ENCODE measurements at regions not wholly inside any gene's neighbourhood (a gene's known extent, or its start where the extent isn't known, plus 50 kb on each side); places are given as distances from the start of the nearest gene placed in this dataset.

DNA sequence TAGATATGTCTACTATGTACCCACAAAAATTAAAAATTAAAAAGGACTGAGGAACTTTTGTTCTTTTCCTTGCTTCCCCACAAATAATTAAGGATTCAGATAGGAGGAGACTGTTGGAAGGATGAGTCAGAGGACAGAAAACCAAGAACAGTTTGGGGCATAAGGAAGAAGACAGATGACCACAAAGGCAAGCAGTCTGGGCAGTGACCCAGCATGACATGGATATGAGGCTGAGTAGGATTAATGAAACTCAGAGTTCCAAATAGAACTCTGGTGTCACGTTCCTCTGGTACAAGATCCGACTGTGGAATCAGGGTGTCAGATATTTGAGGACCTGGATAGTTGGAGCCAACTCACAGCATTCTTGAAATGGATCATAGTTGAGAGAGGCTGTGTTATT is 89.3 kb upstream of the SLC38A4 start:
- H2AFZ ChIP-seq (ENCODE audit: low read length): no peak overlapping the region
- H2BK120ac ChIP-seq (ENCODE audit: low read depth, low read length, poor library complexity, severe bottlenecking): no peak overlapping the region
- H3K4me2 ChIP-seq (ENCODE audit: insufficient read depth, insufficient read length, low read length): no peak overlapping the region
- no peak overlapping the region for H4K91ac ChIP-seq (ENCODE audit: insufficient read length, low read depth, low read length)
- no peak overlapping the region for H3K9ac ChIP-seq (ENCODE audit: extremely low read depth, insufficient read length, low read length)
- DNase-seq: no peak
- peaks cover 0 to 4% (median 0%) of the 10 kb centered on the region in 3 experiments; a peak in 2 of 7 replicates for H3K36me3 Mint-ChIP-seq (ENCODE audit: insufficient read depth in 1 of 3, low read depth in 3 of 3)
- no peak overlapping the region for H2BK20ac ChIP-seq (ENCODE audit: low read depth, low read length, poor library complexity, severe bottlenecking)
- no peak overlapping the region for H3K18ac ChIP-seq (ENCODE audit: insufficient read length, low read depth, low read length)
- H3K9me3 Mint-ChIP-seq: peaks cover 0 to 5% of the 10 kb centered on the region in 2 experiments; a peak in 3 of 5 replicates
- no peak overlapping the region for H4K5ac ChIP-seq (ENCODE audit: insufficient read length, low read depth, low read length)
- H3K9me3 ChIP-seq (ENCODE audit: control insufficient read depth, low read depth, low read length): no peaks in the 10 kb centered on the region
- no peaks in the 10 kb centered on the region for H3K23me2 ChIP-seq (ENCODE audit: insufficient read length, low read depth, low read length, poor library complexity, severe bottlenecking)
- H3K79me2 ChIP-seq (ENCODE audit: insufficient read depth, low read length): no peaks in the 10 kb centered on the region
- H3K27me3 ChIP-seq (ENCODE audit: insufficient read depth, low read length): no peaks in the 10 kb centered on the region
- no CpG with 5 or more reads among the region's 2 CpGs for WGBS (ENCODE audit: extremely low coverage, insufficient read length, low lambda C conversion rate)
- no peaks in the 10 kb centered on the region for H3K27me3 Mint-ChIP-seq (ENCODE audit: low read depth)
- H3K4me1 Mint-ChIP-seq: no peaks in the 10 kb centered on the region
- H2BK15ac ChIP-seq (ENCODE audit: low read depth, low read length): no peak overlapping the region
- no peak overlapping the region for H3K27ac ChIP-seq (ENCODE audit: insufficient read length, low read depth, low read length)
- H3K23ac ChIP-seq (ENCODE audit: insufficient read length, low read depth, low read length): no peak overlapping the region
- H2BK12ac ChIP-seq (ENCODE audit: insufficient read length, low read depth, low read length): no peak overlapping the region
- no peaks in the 10 kb centered on the region for H3K4me1 ChIP-seq (ENCODE audit: insufficient read depth, low read length)
- H3K14ac ChIP-seq (ENCODE audit: insufficient read depth, low read length): no peak overlapping the region
- H3K4ac ChIP-seq (ENCODE audit: low read depth, low read length): no peak overlapping the region
- no peak overlapping the region for H4K8ac ChIP-seq (replicated peaks; ENCODE audit: insufficient read length, low read depth, low read length)
- H2BK5ac ChIP-seq (ENCODE audit: insufficient read length, low read length): no peak overlapping the region
- H4K20me1 ChIP-seq (ENCODE audit: control insufficient read depth, insufficient read depth, insufficient read length): no peaks in the 10 kb centered on the region
- no peak overlapping the region for H3K27ac Mint-ChIP-seq
- TF ChIP-seq, protein P1, sequence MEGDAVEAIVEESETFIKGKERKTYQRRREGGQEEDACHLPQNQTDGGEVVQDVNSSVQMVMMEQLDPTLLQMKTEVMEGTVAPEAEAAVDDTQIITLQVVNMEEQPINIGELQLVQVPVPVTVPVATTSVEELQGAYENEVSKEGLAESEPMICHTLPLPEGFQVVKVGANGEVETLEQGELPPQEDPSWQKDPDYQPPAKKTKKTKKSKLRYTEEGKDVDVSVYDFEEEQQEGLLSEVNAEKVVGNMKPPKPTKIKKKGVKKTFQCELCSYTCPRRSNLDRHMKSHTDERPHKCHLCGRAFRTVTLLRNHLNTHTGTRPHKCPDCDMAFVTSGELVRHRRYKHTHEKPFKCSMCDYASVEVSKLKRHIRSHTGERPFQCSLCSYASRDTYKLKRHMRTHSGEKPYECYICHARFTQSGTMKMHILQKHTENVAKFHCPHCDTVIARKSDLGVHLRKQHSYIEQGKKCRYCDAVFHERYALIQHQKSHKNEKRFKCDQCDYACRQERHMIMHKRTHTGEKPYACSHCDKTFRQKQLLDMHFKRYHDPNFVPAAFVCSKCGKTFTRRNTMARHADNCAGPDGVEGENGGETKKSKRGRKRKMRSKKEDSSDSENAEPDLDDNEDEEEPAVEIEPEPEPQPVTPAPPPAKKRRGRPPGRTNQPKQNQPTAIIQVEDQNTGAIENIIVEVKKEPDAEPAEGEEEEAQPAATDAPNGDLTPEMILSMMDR (conservative IDR thresholded peaks at IDR 0.05): no peak
- H3K56ac ChIP-seq (ENCODE audit: insufficient read length, low read depth, low read length): no peak overlapping the region
- no peak overlapping the region for H3T11ph ChIP-seq (ENCODE audit: low read length)
- H3K4me3 Mint-ChIP-seq: no peak overlapping the region
- H3K79me1 ChIP-seq (ENCODE audit: insufficient read depth, low read depth, low read length, poor library complexity, severe bottlenecking): no peaks in the 10 kb centered on the region
- no peak overlapping the region for H2AK5ac ChIP-seq (ENCODE audit: insufficient read length, low read length)

All from H9 (cell line).